ENCODE measurements at regions not wholly inside any gene's neighbourhood (a gene's known extent, or its start where the extent isn't known, plus 50 kb on each side); places are given as distances from the start of the nearest gene placed in this dataset.

- DNase-seq (ENCODE audit: low spot score), result peak; percentile 20
- Histone ChIP-seq H3K4me3 (ENCODE audit: low read length in 2 of 2) (no peak overlapping the region), H2BK5ac (ENCODE audit: low read length) (no peak overlapping the region), H3K27me3 (ENCODE audit: control insufficient read depth in 3 of 3, insufficient read depth in 3 of 3, low read depth in 1 of 3, low read length in 3 of 3) (no peaks in the 10 kb centered on the region), H3K36me3 (replicated peaks in 1 of 2; ENCODE audit: control insufficient read depth in 2 of 2, insufficient read depth in 2 of 2, low read length in 2 of 2) (no peaks in the 10 kb centered on the region), H3K14ac (ENCODE audit: low read length) (no peak overlapping the region), H3K9ac (ENCODE audit: low read depth, low read length, poor library complexity) (no peak overlapping the region), H2BK120ac (ENCODE audit: low read depth, low read length) (no peak overlapping the region), H2AK5ac (ENCODE audit: low read depth, low read length) (no peak overlapping the region), H2BK15ac (ENCODE audit: low read length) (no peak overlapping the region), H3K79me1 (ENCODE audit: low read depth, low read length) (no peaks in the 10 kb centered on the region), H3K18ac (ENCODE audit: low read length) (no peak overlapping the region), H3K9me3 (replicated peaks in 1 of 2; ENCODE audit: control insufficient read depth in 2 of 2, insufficient read depth in 1 of 2, low read depth in 1 of 2, low read length in 2 of 2) (peaks cover 0 to 8% of the 10 kb centered on the region in 2 donors), H2BK12ac (ENCODE audit: low read length) (no peak overlapping the region), H2AFZ (ENCODE audit: low read length) (no peak overlapping the region), H3K27ac (replicated peaks; ENCODE audit: low read length) (peak overlapping the region; percentile 55), H4K91ac (ENCODE audit: low read depth, low read length, poor library complexity) (no peak overlapping the region), H3K4ac (ENCODE audit: low read length) (no peak overlapping the region), H3K23ac (ENCODE audit: low read depth, low read length, poor library complexity) (no peak overlapping the region), H3K4me1 (ENCODE audit: control insufficient read depth in 2 of 2, insufficient read depth in 1 of 2, low read depth in 1 of 2, low read length in 2 of 2) (peaks cover 2 to 7% of the 10 kb centered on the region in 2 donors), H3K4me2 (ENCODE audit: insufficient read depth, low read length, poor library complexity, severe bottlenecking) (no peak overlapping the region), H4K8ac (ENCODE audit: low read depth, low read length) (no peak overlapping the region)
- no CpG with 5 or more reads among the region's 3 CpGs for WGBS, 2 donors (ENCODE audit: extremely low coverage in 2 of 2, insufficient read length in 2 of 2, insufficient replicate concordance in 1 of 2)
Measured at GRCh38 chr12:24034160-24034559, 84.7 kb upstream of the SOX5 start.

- Histone ChIP-seq H3K27me3 (ENCODE audit: control insufficient read depth in 3 of 3, insufficient read depth in 3 of 3, low read depth in 1 of 3, low read length in 3 of 3) (no peaks in the 10 kb centered on the region), H4K91ac (ENCODE audit: low read depth, low read length, poor library complexity) (no peak overlapping the region), H3K79me1 (ENCODE audit: low read depth, low read length) (no peaks in the 10 kb centered on the region), H3K18ac (ENCODE audit: low read length) (no peak overlapping the region), H3K23ac (ENCODE audit: low read depth, low read length, poor library complexity) (no peak overlapping the region), H2BK15ac (ENCODE audit: low read length) (no peak overlapping the region), H3K4me1 (ENCODE audit: control insufficient read depth in 2 of 2, insufficient read depth in 1 of 2, low read depth in 1 of 2, low read length in 2 of 2) (no peaks in the 10 kb centered on the region), H2BK5ac (ENCODE audit: low read length) (no peak overlapping the region), H3K9ac (ENCODE audit: low read depth, low read length, poor library complexity) (no peak overlapping the region), H2BK120ac (ENCODE audit: low read depth, low read length) (no peak overlapping the region), H2AK5ac (ENCODE audit: low read depth, low read length) (no peak overlapping the region), H3K9me3 (replicated peaks in 1 of 2; ENCODE audit: control insufficient read depth in 2 of 2, insufficient read depth in 1 of 2, low read depth in 1 of 2, low read length in 2 of 2) (peaks cover 0 to 14% of the 10 kb centered on the region in 2 donors), H3K4ac (ENCODE audit: low read length) (no peak overlapping the region), H3K4me2 (ENCODE audit: insufficient read depth, low read length, poor library complexity, severe bottlenecking) (no peak overlapping the region), H3K27ac (replicated peaks; ENCODE audit: low read length) (no peak overlapping the region), H3K4me3 (ENCODE audit: low read length in 2 of 2) (no peak overlapping the region), H4K8ac (ENCODE audit: low read depth, low read length) (no peak overlapping the region), H2BK12ac (ENCODE audit: low read length) (no peak overlapping the region), H2AFZ (ENCODE audit: low read length) (no peak overlapping the region), H3K36me3 (replicated peaks in 1 of 2; ENCODE audit: control insufficient read depth in 2 of 2, insufficient read depth in 2 of 2, low read length in 2 of 2) (no peaks in the 10 kb centered on the region), H3K14ac (ENCODE audit: low read length) (no peak overlapping the region)
- no CpG with 5 or more reads among the region's 3 CpGs for WGBS, 2 donors (ENCODE audit: extremely low coverage in 2 of 2, insufficient read length in 2 of 2, insufficient replicate concordance in 1 of 2)
- no peak for DNase-seq (ENCODE audit: low spot score)
Measured at GRCh38 chr12:24027352-24027751, 77.9 kb upstream of the SOX5 start.

GRCh38 chr12:24025153-24025798 lies 75.8 kb upstream of the SOX5 start:
- no peak overlapping the region for H4K8ac ChIP-seq (ENCODE audit: low read depth, low read length)
- H3K4me2 ChIP-seq (ENCODE audit: insufficient read depth, low read length, poor library complexity, severe bottlenecking), result no peak overlapping the region
- H2BK5ac ChIP-seq (ENCODE audit: low read length), result no peak overlapping the region
- no peaks in the 10 kb centered on the region for H3K36me3 ChIP-seq (replicated peaks in 1 of 2; ENCODE audit: control insufficient read depth in 2 of 2, insufficient read depth in 2 of 2, low read length in 2 of 2)
- no peak overlapping the region for H3K23ac ChIP-seq (ENCODE audit: low read depth, low read length, poor library complexity)
- H2BK15ac ChIP-seq (ENCODE audit: low read length), result no peak overlapping the region
- no peak overlapping the region for H2BK120ac ChIP-seq (ENCODE audit: low read depth, low read length)
- H3K27me3 ChIP-seq (ENCODE audit: control insufficient read depth in 3 of 3, insufficient read depth in 3 of 3, low read depth in 1 of 3, low read length in 3 of 3), result no peaks in the 10 kb centered on the region
- no peak overlapping the region for H3K9ac ChIP-seq (ENCODE audit: low read depth, low read length, poor library complexity)
- no peak overlapping the region for H3K14ac ChIP-seq (ENCODE audit: low read length)
- no peak overlapping the region for H2BK12ac ChIP-seq (ENCODE audit: low read length)
- no peak overlapping the region for H2AK5ac ChIP-seq (ENCODE audit: low read depth, low read length)
- no CpG with 5 or more reads among the region's 3 CpGs for WGBS, 2 donors (ENCODE audit: extremely low coverage in 2 of 2, insufficient read length in 2 of 2, insufficient replicate concordance in 1 of 2)
- H3K79me1 ChIP-seq (ENCODE audit: low read depth, low read length), result no peaks in the 10 kb centered on the region
- no peak for DNase-seq (ENCODE audit: low spot score)
- H3K27ac ChIP-seq (replicated peaks; ENCODE audit: low read length), result no peak overlapping the region
- H4K91ac ChIP-seq (ENCODE audit: low read depth, low read length, poor library complexity), result no peak overlapping the region
- peaks cover 0 to 10% of the 10 kb centered on the region in 2 donors for H3K4me1 ChIP-seq (ENCODE audit: control insufficient read depth in 2 of 2, insufficient read depth in 1 of 2, low read depth in 1 of 2, low read length in 2 of 2)
- no peak overlapping the region for H3K4me3 ChIP-seq (ENCODE audit: low read length in 2 of 2)
- no peak overlapping the region for H3K18ac ChIP-seq (ENCODE audit: low read length)
- no peak overlapping the region for H2AFZ ChIP-seq (ENCODE audit: low read length)
- H3K4ac ChIP-seq (ENCODE audit: low read length), result no peak overlapping the region
- H3K9me3 ChIP-seq (replicated peaks in 1 of 2; ENCODE audit: control insufficient read depth in 2 of 2, insufficient read depth in 1 of 2, low read depth in 1 of 2, low read length in 2 of 2), result peaks cover 0 to 12% of the 10 kb centered on the region in 2 donors

GRCh38 chr12:24023081-24023480 lies 73.6 kb upstream of the SOX5 start:
- H3K18ac ChIP-seq (ENCODE audit: low read length), result no peak overlapping the region
- H2BK120ac ChIP-seq (ENCODE audit: low read depth, low read length), result no peak overlapping the region
- H3K4me2 ChIP-seq (ENCODE audit: insufficient read depth, low read length, poor library complexity, severe bottlenecking), result no peak overlapping the region
- H3K79me1 ChIP-seq (ENCODE audit: low read depth, low read length), result no peaks in the 10 kb centered on the region
- no peak overlapping the region for H3K14ac ChIP-seq (ENCODE audit: low read length)
- H2BK15ac ChIP-seq (ENCODE audit: low read length), result no peak overlapping the region
- H3K9ac ChIP-seq (ENCODE audit: low read depth, low read length, poor library complexity), result no peak overlapping the region
- no peak overlapping the region for H2AK5ac ChIP-seq (ENCODE audit: low read depth, low read length)
- no peaks in the 10 kb centered on the region for H3K27me3 ChIP-seq (ENCODE audit: control insufficient read depth in 3 of 3, insufficient read depth in 3 of 3, low read depth in 1 of 3, low read length in 3 of 3)
- no peak overlapping the region for H3K27ac ChIP-seq (replicated peaks; ENCODE audit: low read length)
- H4K91ac ChIP-seq (ENCODE audit: low read depth, low read length, poor library complexity), result no peak overlapping the region
- H2BK5ac ChIP-seq (ENCODE audit: low read length), result no peak overlapping the region
- H3K23ac ChIP-seq (ENCODE audit: low read depth, low read length, poor library complexity), result no peak overlapping the region
- peaks cover 0 to 10% of the 10 kb centered on the region in 2 donors for H3K9me3 ChIP-seq (replicated peaks in 1 of 2; ENCODE audit: control insufficient read depth in 2 of 2, insufficient read depth in 1 of 2, low read depth in 1 of 2, low read length in 2 of 2)
- peaks cover 0 to 10% of the 10 kb centered on the region in 2 donors for H3K4me1 ChIP-seq (ENCODE audit: control insufficient read depth in 2 of 2, insufficient read depth in 1 of 2, low read depth in 1 of 2, low read length in 2 of 2)
- H4K8ac ChIP-seq (ENCODE audit: low read depth, low read length), result no peak overlapping the region
- H2AFZ ChIP-seq (ENCODE audit: low read length), result no peak overlapping the region
- DNase-seq (ENCODE audit: low spot score), result no peak
- no peak overlapping the region for H3K4ac ChIP-seq (ENCODE audit: low read length)
- H3K4me3 ChIP-seq (ENCODE audit: low read length in 2 of 2), result no peak overlapping the region
- H2BK12ac ChIP-seq (ENCODE audit: low read length), result no peak overlapping the region
- no peaks in the 10 kb centered on the region for H3K36me3 ChIP-seq (replicated peaks in 1 of 2; ENCODE audit: control insufficient read depth in 2 of 2, insufficient read depth in 2 of 2, low read length in 2 of 2)
